Activated B cell treated with CpG ODN at 0.5 μM for 24 hours (primary cell): ENCODE measurements at regions not wholly inside any gene's neighbourhood (a gene's known extent, or its start where the extent isn't known, plus 50 kb on each side); places are given as distances from the start of the nearest gene placed in this dataset.

ENCODE experiments used
- ATAC-seq: fragments of 200-7000 bp; cut with Tn5 transposase; one replicate; pipeline ENCODE4 v1.10.0; 2021; ENCODE audit warnings: low read depth, mild to moderate bottlenecking, moderate library complexity
- CTCF ChIA-PET: fragments of 350-600 bp; sonication (Branson Sonifier 250); formaldehyde crosslinking; loops from one replicate; lab custom pipeline; 2021; ENCODE audit warnings: antibody characterized with exemption; lab: Charles Lee
- POLR2A ChIA-PET: fragments of 350-600 bp; sonication (Branson Sonifier 250); formaldehyde crosslinking; loops from one replicate; lab custom pipeline; 2021; ENCODE audit warnings: antibody characterized with exemption; lab: Charles Lee
- DNase-seq: peaks from one replicate; pipeline ENCODE4 v3.0.0; 2022
- H3K27ac Mint-ChIP-seq: one replicate; pipeline ENCODE4 v1.8.0; 2020; ENCODE audit warnings: mixed read lengths
- H3K27me3 Mint-ChIP-seq: one replicate; pipeline ENCODE4 v1.8.0; 2021; ENCODE audit warnings: mixed read lengths
- H3K36me3 Mint-ChIP-seq: one replicate; pipeline ENCODE4 v1.8.0; 2021; ENCODE audit warnings: low read depth, mixed read lengths
- H3K4me1 Mint-ChIP-seq: one replicate; pipeline ENCODE4 v1.8.0; 2021; ENCODE audit warnings: mixed read lengths
- H3K4me3 Mint-ChIP-seq: one replicate; pipeline ENCODE4 v1.8.0; 2020; ENCODE audit warnings: mild to moderate bottlenecking, mixed read lengths
- H3K9me3 Mint-ChIP-seq: one replicate; pipeline ENCODE4 v1.8.0; 2020; ENCODE audit warnings: mixed read lengths
- intact Hi-C: fragments of 100-400 bp; cut with micrococcal nuclease; formaldehyde crosslinking; loops from one replicate; pipeline ENCODE4 v1.15.1; 2024
- TF ChIP-seq, protein P1 (sequence below): fragments of 200-600 bp; IDR thresholded peaks from one replicate; pipeline ENCODE4 v1.8.0; 2022; ENCODE audit warnings: antibody characterized with exemption, mild to moderate bottlenecking

DNA sequence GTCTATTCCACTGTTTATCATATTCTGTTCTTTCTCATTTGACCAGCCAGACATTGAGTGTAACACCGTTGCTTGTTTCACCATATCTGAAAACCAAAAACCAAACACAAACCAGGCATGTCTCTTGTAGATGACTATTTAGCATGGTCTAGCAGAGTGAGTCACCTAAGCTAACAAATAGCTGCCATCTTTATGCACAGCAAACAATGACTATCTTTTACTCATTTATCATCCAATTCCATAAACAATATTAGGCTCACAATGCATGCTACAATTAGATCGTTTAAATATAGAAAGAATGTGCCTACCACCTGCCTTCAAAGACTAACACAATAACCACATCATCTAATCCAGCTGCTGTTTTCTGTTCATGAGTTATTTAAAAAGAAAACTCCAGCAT is 495.4 kb downstream of the PCDH19 start:
- DNase-seq (no peak), ATAC-seq (no peak)
- H3K4me3 Mint-ChIP-seq = no peak overlapping the region
- H3K27ac Mint-ChIP-seq = no peak overlapping the region
- TF ChIP-seq, protein P1, sequence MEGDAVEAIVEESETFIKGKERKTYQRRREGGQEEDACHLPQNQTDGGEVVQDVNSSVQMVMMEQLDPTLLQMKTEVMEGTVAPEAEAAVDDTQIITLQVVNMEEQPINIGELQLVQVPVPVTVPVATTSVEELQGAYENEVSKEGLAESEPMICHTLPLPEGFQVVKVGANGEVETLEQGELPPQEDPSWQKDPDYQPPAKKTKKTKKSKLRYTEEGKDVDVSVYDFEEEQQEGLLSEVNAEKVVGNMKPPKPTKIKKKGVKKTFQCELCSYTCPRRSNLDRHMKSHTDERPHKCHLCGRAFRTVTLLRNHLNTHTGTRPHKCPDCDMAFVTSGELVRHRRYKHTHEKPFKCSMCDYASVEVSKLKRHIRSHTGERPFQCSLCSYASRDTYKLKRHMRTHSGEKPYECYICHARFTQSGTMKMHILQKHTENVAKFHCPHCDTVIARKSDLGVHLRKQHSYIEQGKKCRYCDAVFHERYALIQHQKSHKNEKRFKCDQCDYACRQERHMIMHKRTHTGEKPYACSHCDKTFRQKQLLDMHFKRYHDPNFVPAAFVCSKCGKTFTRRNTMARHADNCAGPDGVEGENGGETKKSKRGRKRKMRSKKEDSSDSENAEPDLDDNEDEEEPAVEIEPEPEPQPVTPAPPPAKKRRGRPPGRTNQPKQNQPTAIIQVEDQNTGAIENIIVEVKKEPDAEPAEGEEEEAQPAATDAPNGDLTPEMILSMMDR = no peak
- no peaks in the 10 kb centered on the region for H3K9me3 Mint-ChIP-seq
- H3K36me3 Mint-ChIP-seq = no peaks in the 10 kb centered on the region
- ChIA-PET CTCF (no interaction called here), POLR2A (no interaction called here)
- no peaks in the 10 kb centered on the region for H3K27me3 Mint-ChIP-seq
- H3K4me1 Mint-ChIP-seq = no peaks in the 10 kb centered on the region
- intact Hi-C loops = no loop called here

DNA sequence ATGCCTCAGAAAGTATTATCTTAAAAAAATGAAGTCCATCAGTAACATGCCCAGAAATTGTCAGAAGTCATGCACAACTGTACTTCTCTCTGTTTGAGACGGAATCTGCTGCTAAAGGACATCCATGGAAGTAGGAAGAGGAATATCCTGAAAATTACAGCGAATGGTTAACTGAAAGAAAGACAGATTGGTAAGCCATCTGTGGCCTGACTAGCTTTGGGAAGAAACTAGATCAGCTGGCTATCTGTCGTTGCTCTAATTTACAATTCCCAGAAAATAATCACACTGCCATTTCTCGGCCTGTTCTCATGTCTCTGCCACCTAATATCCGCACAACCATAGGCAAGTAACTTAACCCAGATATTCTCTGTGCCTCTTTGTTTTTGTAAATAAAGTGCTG is 496.5 kb downstream of the PCDH19 start:
- Mint-ChIP-seq H3K4me3 (no peak overlapping the region), H3K27me3 (no peaks in the 10 kb centered on the region), H3K27ac (no peak overlapping the region), H3K4me1 (no peaks in the 10 kb centered on the region), H3K36me3 (no peaks in the 10 kb centered on the region), H3K9me3 (no peaks in the 10 kb centered on the region)
- intact Hi-C loops = no loop called here
- DNase-seq (no peak), ATAC-seq (no peak)
- ChIA-PET POLR2A (no interaction called here), CTCF (no interaction called here)
- TF ChIP-seq, protein P1 = no peak

DNA sequence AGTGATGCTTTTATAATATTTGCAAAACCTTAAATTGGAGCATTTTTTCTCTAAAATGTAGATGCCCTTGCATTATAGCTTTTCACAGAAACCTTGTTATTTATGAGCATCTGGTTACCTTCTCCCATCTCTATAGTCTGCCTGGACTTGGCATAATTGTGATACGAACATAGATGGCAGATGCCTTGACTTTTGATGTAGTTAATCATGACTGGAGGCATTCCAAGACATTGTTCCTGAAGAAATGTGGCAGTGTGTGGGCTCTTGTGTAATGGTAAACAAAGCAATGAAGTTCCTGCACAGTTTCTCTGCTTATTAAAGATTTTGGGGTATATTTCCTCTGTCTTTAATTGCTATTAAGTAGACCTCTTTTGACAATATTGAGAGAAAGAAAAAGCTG is 500.1 kb downstream of the PCDH19 start:
- ChIA-PET POLR2A (no interaction called here), CTCF (no interaction called here)
- intact Hi-C loops = no loop called here
- DNase-seq (no peak), ATAC-seq (no peak)
- Mint-ChIP-seq H3K4me1 (no peaks in the 10 kb centered on the region), H3K4me3 (no peak overlapping the region), H3K9me3 (no peaks in the 10 kb centered on the region), H3K27ac (no peak overlapping the region), H3K36me3 (no peaks in the 10 kb centered on the region), H3K27me3 (no peaks in the 10 kb centered on the region)
- TF ChIP-seq, protein P1 = no peak

DNA sequence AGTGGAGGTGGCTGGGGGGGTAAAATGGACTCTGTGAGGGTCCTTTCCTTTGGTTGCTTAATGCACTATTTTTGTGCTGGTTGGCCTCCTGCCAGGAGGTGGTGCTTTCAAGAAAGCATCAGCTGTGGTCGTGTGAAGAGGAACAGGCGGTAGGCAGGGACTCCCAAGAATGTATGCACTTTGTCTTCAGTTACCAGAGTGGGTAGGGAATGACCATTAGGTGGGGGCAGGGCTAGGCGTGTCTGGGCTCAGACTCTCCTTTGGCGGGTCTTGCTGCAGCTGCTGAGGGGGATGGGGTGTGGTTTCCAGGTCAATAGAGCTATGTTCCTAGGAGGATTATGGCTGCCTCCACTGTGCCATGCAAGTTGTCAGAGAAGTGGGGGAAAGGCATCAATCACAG is 509.0 kb downstream of the PCDH19 start:
- DNase-seq (no peak), ATAC-seq (no peak)
- Mint-ChIP-seq H3K9me3 (no peaks in the 10 kb centered on the region), H3K36me3 (no peaks in the 10 kb centered on the region), H3K4me1 (no peaks in the 10 kb centered on the region), H3K27me3 (no peaks in the 10 kb centered on the region), H3K27ac (no peak overlapping the region), H3K4me3 (no peak overlapping the region)
- ChIA-PET POLR2A (no interaction called here), CTCF (no interaction called here)
- intact Hi-C loops = no loop called here
- TF ChIP-seq, protein P1 = no peak

DNA sequence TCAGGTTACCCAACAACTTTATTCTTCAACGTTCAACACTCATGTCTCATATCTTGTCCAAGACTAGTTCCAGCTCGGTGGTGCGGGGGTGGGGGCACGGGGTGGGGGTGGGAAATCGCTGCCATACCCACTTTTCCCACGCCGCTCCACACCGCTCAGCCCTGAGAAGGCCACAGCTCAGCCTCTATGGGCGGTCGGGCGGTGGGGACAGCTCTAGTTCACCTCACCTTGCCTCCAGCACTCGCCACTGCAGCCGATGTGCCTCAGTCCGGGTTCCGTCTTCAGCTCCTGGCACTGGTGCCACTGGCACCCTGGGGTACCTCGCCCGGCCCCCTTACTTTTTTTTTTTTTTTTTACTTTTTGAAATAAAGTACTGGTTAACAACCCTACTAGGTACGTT is 522.2 kb downstream of the PCDH19 start:
- no peaks in the 10 kb centered on the region for H3K27me3 Mint-ChIP-seq
- no peak for ATAC-seq
- POLR2A ChIA-PET = no interaction called here

More for the DNA sequence above, 522.2 kb downstream of the PCDH19 start:
- no peaks in the 10 kb centered on the region for H3K9me3 Mint-ChIP-seq
- CTCF ChIA-PET = no interaction called here
- no peak for DNase-seq
- intact Hi-C loops = no loop called here
- H3K27ac Mint-ChIP-seq = no peak overlapping the region
- TF ChIP-seq, protein P1 = no peak
- no peaks in the 10 kb centered on the region for H3K36me3 Mint-ChIP-seq
- no peak overlapping the region for H3K4me3 Mint-ChIP-seq
- H3K4me1 Mint-ChIP-seq = no peaks in the 10 kb centered on the region
